ENCODE measurements at regions not wholly inside any gene's neighbourhood (a gene's known extent, or its start where the extent isn't known, plus 50 kb on each side); places are given as distances from the start of the nearest gene placed in this dataset.
"Not testable (repeated sequence)": the region's sequence is repeated elsewhere in the genome, so short reads cannot be mapped to it uniquely, and the experiment has no call there.

DNA sequence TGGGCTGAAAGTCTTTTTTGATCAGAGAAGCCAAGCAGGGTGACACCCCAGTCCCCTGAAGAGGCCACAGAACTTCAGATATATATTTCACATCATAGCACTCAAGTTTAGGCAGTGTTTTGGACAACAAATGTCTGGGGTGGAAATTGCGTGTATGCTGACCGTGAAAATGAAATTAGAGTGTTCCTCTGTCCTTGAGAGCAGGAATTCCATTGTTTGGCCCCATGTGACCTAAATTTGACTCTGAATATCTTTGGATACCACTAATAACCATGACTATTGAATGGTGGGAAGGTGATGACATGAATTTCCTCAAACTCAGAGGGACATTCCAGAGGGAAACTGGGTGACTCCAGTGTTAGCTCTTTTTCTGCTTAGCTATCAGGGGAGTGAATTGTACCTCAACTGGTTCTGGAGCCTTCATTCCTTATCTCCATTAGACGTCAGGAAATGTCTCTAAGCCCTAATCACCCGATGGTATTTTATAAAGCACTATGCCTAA, 263.5 kb upstream of the RASGRP1 start:
- TF ChIP-seq POLR2AphosphoS5 (IDR thresholded peaks at IDR 0.05; ENCODE audit: low read depth, low read length) (no peak), SPI1 (IDR thresholded peaks at IDR 0.05; ENCODE audit: low read depth, low read length) (no peak), PAX5 (IDR thresholded peaks at IDR 0.05; ENCODE audit: insufficient read depth, low read length, severe bottlenecking) (no peak), POLR2A (IDR thresholded peaks at IDR 0.05; ENCODE audit: low read depth, low read length) (no peak), POU2F2 (IDR thresholded peaks at IDR 0.05; ENCODE audit: low read depth, low read length) (no peak), TAF1 (IDR thresholded peaks at IDR 0.05; ENCODE audit: low read depth, low read length) (no peak)
- FAIRE-seq (no peak), DNase-seq (ENCODE audit: insufficient read length, low spot score) (no peak)

GRCh38 chr15:38829086-38829485, 264.5 kb upstream of the RASGRP1 start:
- DNase-seq (ENCODE audit: insufficient read length, low spot score) (no peak), FAIRE-seq (no peak)
- TF ChIP-seq POU2F2 (IDR thresholded peaks at IDR 0.05; ENCODE audit: low read depth, low read length) (no peak), POLR2A (IDR thresholded peaks at IDR 0.05; ENCODE audit: low read depth, low read length) (no peak)

DNA sequence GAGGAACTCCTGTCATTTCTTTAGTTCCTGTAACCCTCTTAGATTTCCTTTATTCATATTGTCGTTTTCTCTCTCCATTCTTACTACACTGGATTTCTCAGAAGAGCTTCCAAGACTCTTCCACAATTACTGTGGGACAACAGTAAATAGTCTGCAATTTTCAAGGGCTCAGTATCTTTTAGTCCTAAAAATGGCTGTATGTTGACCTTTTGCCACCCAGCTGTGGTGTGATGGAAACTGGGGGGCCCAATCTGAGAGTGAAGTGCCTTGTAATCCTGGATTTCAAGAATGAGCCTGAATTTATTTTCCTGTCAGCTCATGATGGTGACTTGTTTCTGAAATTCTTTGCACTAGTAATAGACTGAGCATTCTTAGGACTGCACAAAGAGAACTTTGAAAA, 277.6 kb upstream of the RASGRP1 start:
- TF ChIP-seq SPI1 (IDR thresholded peaks at IDR 0.05; ENCODE audit: low read depth, low read length): no peak
- no peak for TF ChIP-seq POU2F2 (IDR thresholded peaks at IDR 0.05; ENCODE audit: low read depth, low read length)
- TF ChIP-seq TAF1 (IDR thresholded peaks at IDR 0.05; ENCODE audit: low read depth, low read length): no peak
- no peak for TF ChIP-seq PAX5 (IDR thresholded peaks at IDR 0.05; ENCODE audit: insufficient read depth, low read length, severe bottlenecking)
- no peak for TF ChIP-seq POLR2AphosphoS5 (IDR thresholded peaks at IDR 0.05; ENCODE audit: low read depth, low read length)
- TF ChIP-seq POLR2A (IDR thresholded peaks at IDR 0.05; ENCODE audit: low read depth, low read length): no peak
- no peak for DNase-seq (ENCODE audit: insufficient read length, low spot score)
- no peak for FAIRE-seq

DNA sequence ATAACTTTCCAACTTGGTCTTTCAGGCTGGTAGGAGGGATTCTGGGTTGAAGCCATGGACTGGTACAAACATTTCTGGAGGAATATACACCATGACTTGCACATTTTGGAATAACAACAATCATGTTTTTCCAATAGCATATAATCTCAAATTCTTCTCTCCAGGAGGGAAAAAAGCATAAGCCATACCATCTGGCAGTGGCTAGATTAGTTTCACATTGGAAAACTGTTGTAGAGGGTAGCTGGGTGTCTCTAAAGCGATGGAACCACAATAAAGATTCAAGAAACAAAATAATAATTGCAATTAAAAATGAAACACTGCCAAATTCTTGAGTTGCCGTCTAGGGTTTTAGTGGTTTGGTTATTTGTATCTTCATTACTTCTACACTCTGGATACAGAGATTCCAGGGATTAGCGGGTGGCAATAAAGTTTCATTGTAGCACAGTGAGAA, 278.5 kb upstream of the RASGRP1 start:
- DNase-seq (ENCODE audit: insufficient read length, low spot score): no peak
- no peak for FAIRE-seq
- no peak for TF ChIP-seq POLR2AphosphoS5 (IDR thresholded peaks at IDR 0.05; ENCODE audit: low read depth, low read length)
- TF ChIP-seq SPI1 (IDR thresholded peaks at IDR 0.05; ENCODE audit: low read depth, low read length): no peak
- TF ChIP-seq POLR2A (IDR thresholded peaks at IDR 0.05; ENCODE audit: low read depth, low read length): no peak

- DNase-seq (ENCODE audit: insufficient read length, low spot score) (no peak), FAIRE-seq (no peak)
- no peak for TF ChIP-seq PAX5 (IDR thresholded peaks at IDR 0.05; ENCODE audit: insufficient read depth, low read length, severe bottlenecking)
- no peak for TF ChIP-seq SPI1 (IDR thresholded peaks at IDR 0.05; ENCODE audit: low read depth, low read length)
- no peak for TF ChIP-seq POLR2A (IDR thresholded peaks at IDR 0.05; ENCODE audit: low read depth, low read length)
- TF ChIP-seq TAF1 (IDR thresholded peaks at IDR 0.05; ENCODE audit: low read depth, low read length): no peak
- no peak for TF ChIP-seq POLR2AphosphoS5 (IDR thresholded peaks at IDR 0.05; ENCODE audit: low read depth, low read length)
- no peak for TF ChIP-seq POU2F2 (IDR thresholded peaks at IDR 0.05; ENCODE audit: low read depth, low read length)
These were observed 279.3 kb upstream of the RASGRP1 start for GRCh38 chr15:38843736-38844590.

DNA sequence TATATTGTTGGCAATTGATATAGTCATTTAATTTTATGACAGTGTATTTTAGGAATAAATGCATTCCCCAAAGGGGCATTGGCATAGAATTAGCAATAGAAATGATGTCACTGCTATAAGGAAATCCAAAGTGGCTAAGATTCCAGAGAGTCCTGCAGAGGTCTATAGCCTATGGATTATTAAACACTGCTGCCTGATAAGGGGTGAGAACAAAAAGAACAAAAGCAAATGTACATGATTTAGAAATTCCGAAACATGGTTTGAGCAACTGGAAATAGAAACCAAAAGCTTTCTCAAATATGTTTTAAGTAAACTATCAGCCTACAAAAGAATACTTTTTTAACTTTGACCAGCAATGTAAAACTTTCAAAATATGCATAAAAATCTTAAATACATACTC, 280.1 kb upstream of the RASGRP1 start:
- DNase-seq (ENCODE audit: insufficient read length, low spot score) (no peak), FAIRE-seq (no peak)
- no peak for TF ChIP-seq PAX5 (IDR thresholded peaks at IDR 0.05; ENCODE audit: insufficient read depth, low read length, severe bottlenecking)
- no peak for TF ChIP-seq POU2F2 (IDR thresholded peaks at IDR 0.05; ENCODE audit: low read depth, low read length)
- TF ChIP-seq POLR2AphosphoS5 (IDR thresholded peaks at IDR 0.05; ENCODE audit: low read depth, low read length): no peak

DNA sequence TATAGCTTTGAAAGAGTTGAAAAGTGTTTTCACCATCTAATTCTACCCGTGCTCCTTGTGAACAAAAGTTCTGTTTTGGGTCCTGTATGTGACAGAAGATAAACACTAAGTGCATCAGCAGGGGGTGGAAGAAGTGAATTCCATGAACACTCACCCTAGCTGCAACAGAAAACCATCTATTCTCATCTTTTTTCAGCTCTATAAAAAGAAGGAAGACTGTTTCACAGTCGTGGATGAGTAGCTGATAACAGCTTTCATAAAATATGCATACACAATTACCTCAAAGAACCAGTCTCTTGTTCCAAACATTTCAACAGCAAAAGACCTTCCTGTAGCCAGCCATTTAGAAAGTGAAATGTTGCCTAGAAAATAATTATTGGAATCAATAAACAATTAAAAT, 281.7 kb upstream of the RASGRP1 start:
- FAIRE-seq: no peak
- no peak for DNase-seq (ENCODE audit: insufficient read length, low spot score)
- no peak for TF ChIP-seq TAF1 (IDR thresholded peaks at IDR 0.05; ENCODE audit: low read depth, low read length)
- no peak for TF ChIP-seq SPI1 (IDR thresholded peaks at IDR 0.05; ENCODE audit: low read depth, low read length)
- no peak for TF ChIP-seq POU2F2 (IDR thresholded peaks at IDR 0.05; ENCODE audit: low read depth, low read length)
- no peak for TF ChIP-seq POLR2A (IDR thresholded peaks at IDR 0.05; ENCODE audit: low read depth, low read length)
- no peak for TF ChIP-seq POLR2AphosphoS5 (IDR thresholded peaks at IDR 0.05; ENCODE audit: low read depth, low read length)
- TF ChIP-seq PAX5 (IDR thresholded peaks at IDR 0.05; ENCODE audit: insufficient read depth, low read length, severe bottlenecking): no peak

GRCh38 chr15:38847666-38848065, 283.1 kb upstream of the RASGRP1 start:
- no peak for TF ChIP-seq POLR2A (IDR thresholded peaks at IDR 0.05; ENCODE audit: low read depth, low read length)
- no peak for TF ChIP-seq TAF1 (IDR thresholded peaks at IDR 0.05; ENCODE audit: low read depth, low read length)
- no peak for TF ChIP-seq SPI1 (IDR thresholded peaks at IDR 0.05; ENCODE audit: low read depth, low read length)
- TF ChIP-seq PAX5 (IDR thresholded peaks at IDR 0.05; ENCODE audit: insufficient read depth, low read length, severe bottlenecking): no peak
- TF ChIP-seq POU2F2 (IDR thresholded peaks at IDR 0.05; ENCODE audit: low read depth, low read length): no peak
- no peak for TF ChIP-seq POLR2AphosphoS5 (IDR thresholded peaks at IDR 0.05; ENCODE audit: low read depth, low read length)
- no peak for FAIRE-seq
- no peak for DNase-seq (ENCODE audit: insufficient read length, low spot score)

- DNase-seq (ENCODE audit: insufficient read length, low spot score) (no peak), FAIRE-seq (no peak)
- no peak for TF ChIP-seq POLR2A (IDR thresholded peaks at IDR 0.05; ENCODE audit: low read depth, low read length)
- TF ChIP-seq POLR2AphosphoS5 (IDR thresholded peaks at IDR 0.05; ENCODE audit: low read depth, low read length): no peak
- TF ChIP-seq PAX5 (IDR thresholded peaks at IDR 0.05; ENCODE audit: insufficient read depth, low read length, severe bottlenecking): no peak
- no peak for TF ChIP-seq TAF1 (IDR thresholded peaks at IDR 0.05; ENCODE audit: low read depth, low read length)
- no peak for TF ChIP-seq SPI1 (IDR thresholded peaks at IDR 0.05; ENCODE audit: low read depth, low read length)
- TF ChIP-seq POU2F2 (IDR thresholded peaks at IDR 0.05; ENCODE audit: low read depth, low read length): no peak
These were observed 284.4 kb upstream of the RASGRP1 start for GRCh38 chr15:38849046-38849445.

- not testable (repeated sequence) for FAIRE-seq; DNase-seq (ENCODE audit: insufficient read length, low spot score)
These were observed 287.6 kb upstream of the RASGRP1 start for GRCh38 chr15:38852188-38852587.
